AG04450 (cell line): ENCODE measurements at regions not wholly inside any gene's neighbourhood (a gene's known extent, or its start where the extent isn't known, plus 50 kb on each side); places are given as distances from the start of the nearest gene placed in this dataset.

Experiments
- CTCF ChIA-PET: fragments of 300-600, 350-600 bp; formaldehyde crosslinking; extraction: SDS; loops from one replicate; lab custom pipeline; 2022; ENCODE audit warnings: antibody characterized with exemption, inconsistent platforms; lab: Charles Lee
- POLR2A ChIA-PET: fragments of 350-600 bp; formaldehyde crosslinking; extraction: SDS; loops from one replicate; lab custom pipeline; 2021; ENCODE audit warnings: antibody characterized with exemption, inconsistent platforms; lab: Yijun Ruan, JAX
- DNase-seq: peaks from one replicate; pipeline ENCODE4 v3.0.0-alpha.2; 2011; ENCODE audit warnings: low read depth, low spot score
- H3K27ac ChIP-seq: one replicate; pipeline ENCODE4 v1.5.1; 2012; ENCODE audit warnings: low read depth, low read length, control low read depth
- H3K27me3 ChIP-seq: one replicate; pipeline ENCODE4 v1.6.0; 2012; ENCODE audit warnings: low read length; ENCODE audit not compliant: control insufficient read depth, insufficient read depth
- H3K4me3 ChIP-seq: 2 replicates; pipeline ENCODE4 v1.5.1; 2011; ENCODE audit warnings: mild to moderate bottlenecking, low read depth, low read length, control low read depth
- H3K9me3 ChIP-seq: 2 replicates; pipeline ENCODE4 v1.5.1; 2012; ENCODE audit warnings: low read length; ENCODE audit not compliant: control insufficient read depth, insufficient read depth
- TF ChIP-seq, protein P1 (sequence below): IDR thresholded peaks from 2 replicates; pipeline ENCODE4 v1.5.1; 2011; ENCODE audit warnings: low read depth, low read length, control low read depth, inconsistent platforms

DNA sequence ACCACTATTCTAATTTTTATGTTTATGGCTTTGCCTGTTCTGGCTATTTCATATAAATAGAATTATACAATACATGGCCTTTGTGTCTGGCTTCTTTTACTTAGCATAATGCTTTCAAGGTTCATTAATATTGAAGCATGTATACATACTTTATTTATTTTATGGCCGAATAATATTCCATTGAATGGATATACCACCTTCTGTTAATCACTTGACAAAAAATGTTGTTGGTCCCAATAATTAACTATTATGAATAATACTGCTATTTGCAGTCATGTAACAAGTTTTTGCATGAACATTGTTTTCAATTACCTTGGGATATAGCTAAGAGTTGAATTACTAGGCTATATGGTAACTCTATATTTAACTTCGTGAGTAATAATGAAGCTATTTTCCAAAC, 767.5 kb downstream of the INHBA start:
- no peak overlapping the region for H3K4me3 ChIP-seq
- TF ChIP-seq, protein P1, sequence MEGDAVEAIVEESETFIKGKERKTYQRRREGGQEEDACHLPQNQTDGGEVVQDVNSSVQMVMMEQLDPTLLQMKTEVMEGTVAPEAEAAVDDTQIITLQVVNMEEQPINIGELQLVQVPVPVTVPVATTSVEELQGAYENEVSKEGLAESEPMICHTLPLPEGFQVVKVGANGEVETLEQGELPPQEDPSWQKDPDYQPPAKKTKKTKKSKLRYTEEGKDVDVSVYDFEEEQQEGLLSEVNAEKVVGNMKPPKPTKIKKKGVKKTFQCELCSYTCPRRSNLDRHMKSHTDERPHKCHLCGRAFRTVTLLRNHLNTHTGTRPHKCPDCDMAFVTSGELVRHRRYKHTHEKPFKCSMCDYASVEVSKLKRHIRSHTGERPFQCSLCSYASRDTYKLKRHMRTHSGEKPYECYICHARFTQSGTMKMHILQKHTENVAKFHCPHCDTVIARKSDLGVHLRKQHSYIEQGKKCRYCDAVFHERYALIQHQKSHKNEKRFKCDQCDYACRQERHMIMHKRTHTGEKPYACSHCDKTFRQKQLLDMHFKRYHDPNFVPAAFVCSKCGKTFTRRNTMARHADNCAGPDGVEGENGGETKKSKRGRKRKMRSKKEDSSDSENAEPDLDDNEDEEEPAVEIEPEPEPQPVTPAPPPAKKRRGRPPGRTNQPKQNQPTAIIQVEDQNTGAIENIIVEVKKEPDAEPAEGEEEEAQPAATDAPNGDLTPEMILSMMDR = no peak
- DNase-seq = no peak
- H3K9me3 ChIP-seq = no peaks in the 10 kb centered on the region; the same call in 1 of the 2 replicates
- H3K27me3 ChIP-seq = no peaks in the 10 kb centered on the region
- H3K27ac ChIP-seq = no peak overlapping the region
- ChIA-PET CTCF (no interaction called here), POLR2A (no interaction called here)

GRCh38 chr7:40923626-40924025, 779.3 kb downstream of the INHBA start:
- Histone ChIP-seq H3K9me3 (peaks cover 5% of the 10 kb centered on the region; the same call in 1 of the 2 replicates), H3K27ac (no peak overlapping the region), H3K27me3 (no peaks in the 10 kb centered on the region), H3K4me3 (no peak overlapping the region)
- DNase-seq = no peak
- ChIA-PET POLR2A (no interaction called here), CTCF (interaction anchor here (1.6 kb wide), 1 partner anchor 781 kb away, joined by 4 read pairs; no protein-coding TSS in a partner anchor)
- TF ChIP-seq, protein P1 = no peak

DNA sequence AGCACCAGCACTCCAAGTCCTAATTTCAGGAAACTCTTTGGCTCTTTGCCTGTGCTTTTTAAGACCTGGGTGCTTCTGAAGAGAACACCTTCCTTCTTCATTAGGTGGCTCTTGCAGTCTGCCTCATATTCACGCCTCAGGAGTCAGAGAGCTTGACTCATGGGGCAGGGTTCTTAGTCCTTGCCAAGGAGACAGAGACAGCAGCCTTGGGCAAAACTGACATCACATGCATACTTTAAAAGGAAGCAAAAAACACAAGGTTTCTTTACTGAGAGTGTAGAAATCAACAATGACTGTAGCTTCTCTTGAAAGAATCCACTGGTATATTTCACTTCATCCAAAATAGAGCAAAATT, 780.6 kb downstream of the INHBA start:
- DNase-seq = no peak
- Histone ChIP-seq H3K4me3 (no peak overlapping the region), H3K27ac (no peak overlapping the region), H3K9me3 (peaks cover 5% of the 10 kb centered on the region; the same call in 1 of the 2 replicates), H3K27me3 (no peaks in the 10 kb centered on the region)
- ChIA-PET CTCF (interaction anchor here (1.4 kb wide), 1 partner anchor 775 kb away, joined by 4 read pairs; no protein-coding TSS in a partner anchor), POLR2A (no interaction called here)
- TF ChIP-seq, protein P1 = no peak

DNA sequence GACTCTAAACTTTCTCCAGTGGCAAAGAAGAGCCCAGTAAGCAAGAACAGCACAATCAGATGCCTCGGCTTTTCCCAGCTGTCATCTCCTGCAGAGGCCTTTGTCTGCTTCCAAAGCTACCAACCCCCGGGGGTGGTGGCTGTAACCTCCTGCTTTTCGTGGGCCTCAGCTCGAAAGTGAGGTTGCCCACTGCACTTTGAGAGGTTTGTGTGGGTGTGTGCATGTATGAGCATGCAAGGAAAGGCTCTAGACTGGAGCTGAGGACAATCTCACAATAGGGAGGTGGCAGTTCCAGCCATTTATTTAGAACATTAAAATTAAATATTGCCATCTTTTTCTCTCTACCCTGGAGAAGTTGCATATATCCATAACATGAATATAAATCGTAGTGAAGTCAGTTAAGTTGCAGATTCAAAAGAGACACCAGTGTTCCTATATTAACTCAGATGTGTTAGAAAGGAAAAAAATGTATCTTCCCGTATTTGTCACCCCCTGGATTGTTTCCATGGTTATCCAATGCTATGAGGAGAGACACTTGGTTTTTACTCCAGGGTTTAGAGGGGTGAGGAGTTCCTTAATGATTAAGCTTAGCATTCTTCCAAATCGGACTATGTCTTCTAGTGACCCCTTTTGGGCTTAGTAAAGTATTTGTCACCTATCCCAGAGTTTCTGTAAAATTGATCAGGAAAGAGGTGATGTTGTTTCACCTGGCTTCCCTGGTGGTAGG, 781.1 kb downstream of the INHBA start:
- CTCF ChIA-PET = interaction anchor here (1.4 kb wide), 1 partner anchor 775 kb away, joined by 4 read pairs; no protein-coding TSS in a partner anchor

More for the DNA sequence above, 781.1 kb downstream of the INHBA start:
- DNase-seq = no peak
- H3K4me3 ChIP-seq = no peak overlapping the region
- POLR2A ChIA-PET = no interaction called here
- no peaks in the 10 kb centered on the region for H3K27me3 ChIP-seq
- TF ChIP-seq, protein P1 = no peak
- no peak overlapping the region for H3K27ac ChIP-seq
- peaks cover 5% of the 10 kb centered on the region; the same call in 1 of the 2 replicates for H3K9me3 ChIP-seq
